ENCODE measurements at regions not wholly inside any gene's neighbourhood (a gene's known extent, or its start where the extent isn't known, plus 50 kb on each side); places are given as distances from the start of the nearest gene placed in this dataset.

- TF ChIP-seq CTCF (conservative IDR thresholded peaks at IDR 0.05; ENCODE audit: low read depth, low read length), result peak; percentile 91
- H3K4me3 ChIP-seq (ENCODE audit: low read length), result peak overlapping the region; percentile 23
- DNase-seq (ENCODE audit: low read depth), result peak; percentile 52
Observed at GRCh38 chr18:24726727-24727492, 266.5 kb downstream of the HRH4 start.

DNA sequence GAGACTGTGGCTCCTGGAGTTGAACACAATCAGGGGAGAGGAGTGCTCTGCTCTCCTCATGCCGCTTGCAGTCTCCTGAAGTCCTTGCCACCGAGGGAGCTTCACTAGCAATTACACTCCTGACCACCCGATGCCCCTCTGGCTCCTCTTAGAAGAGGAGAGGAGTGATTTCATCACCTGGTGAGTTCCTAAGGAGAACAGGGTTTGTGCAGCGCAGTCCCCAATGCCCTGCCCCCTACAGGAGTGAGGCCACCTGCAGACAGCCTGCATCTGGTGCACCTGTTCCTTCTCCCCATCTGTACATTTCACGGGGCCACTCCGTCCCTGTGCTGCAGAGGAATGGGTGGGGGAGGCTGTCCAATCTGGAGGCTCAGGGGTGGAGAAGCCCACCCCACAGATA lies 267.2 kb downstream of the HRH4 start:
- TF ChIP-seq CTCF (conservative IDR thresholded peaks at IDR 0.05; ENCODE audit: low read depth, low read length), result no peak
- no peak for DNase-seq (ENCODE audit: low read depth)
- no peak overlapping the region for H3K4me3 ChIP-seq (ENCODE audit: low read length)

GRCh38 chr18:24731158-24731557 lies 270.7 kb downstream of the HRH4 start:
- no peak overlapping the region for H3K4me3 ChIP-seq (ENCODE audit: low read length)
- DNase-seq (ENCODE audit: low read depth), result no peak
- TF ChIP-seq CTCF (conservative IDR thresholded peaks at IDR 0.05; ENCODE audit: low read depth, low read length), result no peak

GRCh38 chr18:24731981-24732380 lies 271.5 kb downstream of the HRH4 start:
- H3K4me3 ChIP-seq (ENCODE audit: low read length), result no peak overlapping the region
- DNase-seq (ENCODE audit: low read depth), result no peak
- no peak for TF ChIP-seq CTCF (conservative IDR thresholded peaks at IDR 0.05; ENCODE audit: low read depth, low read length)

GRCh38 chr18:24734058-24734457 lies 273.6 kb downstream of the HRH4 start:
- TF ChIP-seq CTCF (conservative IDR thresholded peaks at IDR 0.05; ENCODE audit: low read depth, low read length), result peak; percentile 29
- DNase-seq (ENCODE audit: low read depth), result no peak
- H3K4me3 ChIP-seq (ENCODE audit: low read length), result no peak overlapping the region

DNA sequence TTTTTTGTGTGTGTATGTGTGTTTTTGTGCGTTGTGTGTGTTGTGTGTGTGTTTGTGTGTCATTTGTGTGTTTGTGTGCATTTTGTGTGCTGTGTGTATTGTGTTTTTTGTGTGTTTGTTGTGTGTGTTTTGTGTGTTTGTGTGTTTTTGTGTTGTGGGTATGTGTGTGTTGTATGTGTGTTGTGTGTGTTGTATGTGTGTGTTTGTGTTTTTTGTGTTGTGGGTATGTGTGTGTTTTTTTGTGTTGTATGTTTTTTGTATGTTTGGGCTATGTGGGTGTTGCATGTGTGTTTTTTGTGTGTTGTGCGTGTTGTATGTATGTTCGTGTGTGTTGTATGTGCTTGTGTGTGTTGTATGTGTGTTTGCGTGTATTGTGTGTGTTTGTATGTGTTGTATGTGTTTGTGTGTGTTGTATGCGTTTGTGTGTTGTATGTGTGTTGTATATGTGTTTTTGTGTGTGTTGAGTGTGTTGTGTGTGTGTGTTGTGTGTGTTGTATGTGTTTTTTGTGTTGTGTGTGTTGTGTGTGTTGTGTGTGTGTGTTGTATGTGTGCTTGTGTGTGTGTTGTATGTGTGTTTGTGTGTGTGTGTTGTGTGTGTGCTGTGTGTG lies 275.3 kb downstream of the HRH4 start:
- no peak overlapping the region for H3K4me3 ChIP-seq (ENCODE audit: low read length)
- no peak for TF ChIP-seq CTCF (conservative IDR thresholded peaks at IDR 0.05; ENCODE audit: low read depth, low read length)
- DNase-seq (ENCODE audit: low read depth), result no peak

All from retinal pigment epithelial cell (primary cell).